HCT116 (cell line): ENCODE measurements at regions not wholly inside any gene's neighbourhood (a gene's known extent, or its start where the extent isn't known, plus 50 kb on each side); places are given as distances from the start of the nearest gene placed in this dataset.

Source experiments
- ATAC-seq: fragments of 200-7000 bp; cut with Tn5 transposase; 2 replicates; pipeline ENCODE4 v1.9.1; 2020; ENCODE audit warnings: mild to moderate bottlenecking, moderate library complexity
- BruUV-seq: library from RNA; stranded (reverse); fragments of 400-500 nt; replicated peaks from 2 replicates; lab custom pipeline; 2021; lab: Mats Ljungman, UMichigan
- CTCF ChIA-PET: fragments of 300-600 bp; sonication (Branson Sonifier 250); formaldehyde crosslinking; loops from one replicate; lab custom pipeline; 2021; ENCODE audit warnings: antibody characterized with exemption; lab: Charles Lee
- POLR2A ChIA-PET: fragments of 300-600, 350-600 bp; sonication (Branson Sonifier 250); formaldehyde crosslinking; loops from one replicate; lab custom pipeline; 2021; ENCODE audit warnings: antibody characterized with exemption; lab: Charles Lee
- RAD21 ChIA-PET, 2 experiments: fragments of 300-600 bp; sonication (Branson Sonifier 250); formaldehyde crosslinking; loops; one replicate each; lab custom pipeline; 2023; ENCODE audit warnings: low total read pairs in 2 of 2; ENCODE audit not compliant: uncharacterized antibody in 2 of 2, unreplicated experiment in 2 of 2, low non-redundant PET in 1 of 2; lab: Charles Lee
- DNase-seq: peaks from one replicate; pipeline ENCODE4 v3.0.0-alpha.2; 2010; ENCODE audit warnings: low read depth, low spot score
- H2AFZ ChIP-seq: fragments of 200-600 bp; shearing (Covaris generic), sonication (generic); 2 replicates; pipeline ENCODE4 v1.6.1; 2017; ENCODE audit warnings: low read depth, mixed run types, mixed read lengths, antibody characterized with exemption, low read length; ENCODE audit not compliant: poor library complexity, severe bottlenecking
- H3K27ac ChIP-seq: 2 replicates; pipeline ENCODE4 v1.5.1; 2012; ENCODE audit warnings: low read depth, low read length
- H3K27me3 ChIP-seq: fragments of 200-600 bp; sonication (generic); 2 replicates; pipeline ENCODE4 v1.6.1; 2016; ENCODE audit warnings: mixed run types, low read length, mixed read lengths; ENCODE audit not compliant: insufficient read depth
- H3K36me3 ChIP-seq, 2 experiments: fragments of 200-500 bp in 1 of 2; fragments of 200-600 bp in 1 of 2; sonication (Bioruptor generic) in 1 of 2; sonication (generic) in 1 of 2; 2 replicates each; pipeline versions ENCODE4 v1.5.1 to v1.6.1; 2014 to 2016; ENCODE audit warnings: low read length in 2 of 2, inconsistent platforms in 1 of 2, mixed read lengths in 1 of 2, mixed run types in 1 of 2; ENCODE audit not compliant: insufficient read depth in 2 of 2, control insufficient read depth in 1 of 2
- H3K4me1 ChIP-seq, 2 experiments: fragments of 200-600 bp in 1 of 2; sonication (generic) in 1 of 2; 2 replicates each; pipeline versions ENCODE4 v1.5.1 to v1.6.1; 2012 to 2017; ENCODE audit warnings: low read length in 2 of 2, inconsistent platforms in 1 of 2, mild to moderate bottlenecking in 1 of 2, mixed read lengths in 1 of 2, mixed run types in 1 of 2, moderate library complexity in 1 of 2; ENCODE audit not compliant: insufficient read depth in 2 of 2, control insufficient read depth in 1 of 2
- H3K4me2 ChIP-seq: fragments of 200-600 bp; sonication (generic); 2 replicates; pipeline ENCODE4 v1.6.1; 2017; ENCODE audit warnings: mixed run types, low read length, mixed read lengths
- H3K4me3 ChIP-seq, 2 experiments: fragments of 200-600 bp in 1 of 2; sonication (generic) in 1 of 2; replicated peaks in 1 of 2; 2 replicates each; pipeline ENCODE4 v1.5.1; 2011 to 2016; ENCODE audit warnings: low read length in 2 of 2, control low read depth in 1 of 2, low read depth in 1 of 2, mild to moderate bottlenecking in 1 of 2, mixed read lengths in 1 of 2, mixed run types in 1 of 2
- H3K79me2 ChIP-seq: fragments of 200-600 bp; sonication (generic); 2 replicates; pipeline ENCODE4 v1.6.1; 2017; ENCODE audit warnings: mild to moderate bottlenecking, mixed run types, low read length, moderate library complexity, mixed read lengths; ENCODE audit not compliant: insufficient read depth
- H3K9ac ChIP-seq: fragments of 200-600 bp; sonication (generic); 2 replicates; pipeline ENCODE4 v1.6.1; 2016; ENCODE audit warnings: low read length, mixed read lengths
- H3K9me2 ChIP-seq: fragments of 200-600 bp; sonication (generic), shearing (Covaris generic); 2 replicates; pipeline ENCODE4 v1.6.1; 2017; ENCODE audit warnings: mixed run types, mild to moderate bottlenecking, moderate library complexity; ENCODE audit not compliant: insufficient read depth
- H3K9me3 ChIP-seq, 2 experiments: fragments of 200-500 bp in 1 of 2; fragments of 200-600 bp in 1 of 2; sonication (Bioruptor generic) in 1 of 2; sonication (generic) in 1 of 2; 2 replicates each; pipeline ENCODE4 v1.6.1; 2014 to 2017; ENCODE audit warnings: low read length in 2 of 2, mixed read lengths in 2 of 2, inconsistent platforms in 1 of 2, low read depth in 1 of 2, mild to moderate bottlenecking in 1 of 2, mixed run types in 1 of 2, moderate library complexity in 1 of 2; ENCODE audit not compliant: control insufficient read depth in 1 of 2, insufficient read depth in 1 of 2
- H4K20me1 ChIP-seq: fragments of 200-600 bp; sonication (generic), shearing (Covaris generic); 2 replicates; pipeline ENCODE4 v1.6.1; 2017; ENCODE audit warnings: mixed run types, mild to moderate bottlenecking, moderate library complexity; ENCODE audit not compliant: insufficient read depth
- CBX3 ChIP-seq: IDR thresholded peaks from 2 replicates; pipeline ENCODE4 v1.6.1; 2012; ENCODE audit warnings: low read depth
- CEBPB ChIP-seq: IDR thresholded peaks from 2 replicates; pipeline ENCODE4 v1.6.1; 2012; ENCODE audit warnings: low read depth
- CTCF ChIP-seq, 3 experiments: fragments of 200-600 bp in 1 of 3; sonication (generic) in 1 of 3; IDR thresholded peaks in 2 of 3; conservative IDR thresholded peaks in 1 of 3; 2 replicates each; pipeline ENCODE4 v1.5.1; 2012 to 2017; ENCODE audit warnings: low read depth in 2 of 3, low read length in 2 of 3, antibody characterized with exemption in 1 of 3, borderline replicate concordance in 1 of 3, control low read depth in 1 of 3, mild to moderate bottlenecking in 1 of 3, mixed read lengths in 1 of 3, mixed run types in 1 of 3, moderate library complexity in 1 of 3; ENCODE audit not compliant: insufficient read depth in 1 of 3
- EGR1 ChIP-seq: IDR thresholded peaks from 2 replicates; pipeline ENCODE4 v1.6.1; 2012; ENCODE audit warnings: low read depth
- FOSL1 ChIP-seq: IDR thresholded peaks from 2 replicates; pipeline ENCODE4 v1.6.1; 2012; ENCODE audit warnings: low read depth
- JUND ChIP-seq: IDR thresholded peaks from 2 replicates; pipeline ENCODE4 v1.6.1; 2012
- POLR2A ChIP-seq: IDR thresholded peaks from 2 replicates; pipeline ENCODE4 v1.7.0; 2011; ENCODE audit warnings: borderline replicate concordance; ENCODE audit not compliant: insufficient read depth, insufficient read length; ENCODE audit errors: extremely low read depth
- POLR2AphosphoS5 ChIP-seq: IDR thresholded peaks from 2 replicates; pipeline ENCODE4 v1.6.1; 2011; ENCODE audit warnings: mild to moderate bottlenecking, low read depth, low read length, moderate library complexity
- RAD21 ChIP-seq: IDR thresholded peaks from 2 replicates; pipeline ENCODE4 v1.6.1; 2012; ENCODE audit warnings: low read depth, mild to moderate bottlenecking
- REST ChIP-seq: IDR thresholded peaks from 2 replicates; pipeline ENCODE4 v1.6.1; 2012; ENCODE audit warnings: low read depth
- SIN3A ChIP-seq: IDR thresholded peaks from 2 replicates; pipeline ENCODE4 v1.6.1; 2012; ENCODE audit warnings: low read depth
- SP1 ChIP-seq: IDR thresholded peaks from 2 replicates; pipeline ENCODE4 v1.6.1; 2012; ENCODE audit warnings: low read depth
- TCF7L2 ChIP-seq: IDR thresholded peaks from 2 replicates; pipeline ENCODE4 v1.7.0; 2011; ENCODE audit warnings: borderline replicate concordance, inconsistent platforms; ENCODE audit not compliant: insufficient read depth, insufficient read length; ENCODE audit errors: extremely low read depth
- ZBTB33 ChIP-seq: IDR thresholded peaks from 2 replicates; pipeline ENCODE4 v1.6.1; 2011; ENCODE audit warnings: mild to moderate bottlenecking, low read length, moderate library complexity; ENCODE audit not compliant: insufficient replicate concordance; ENCODE audit errors: extremely low read depth
- ZFX ChIP-seq: fragments of 450-650 bp; IDR thresholded peaks from 2 replicates; pipeline ENCODE4 v1.6.1; 2017
- ZNF274 ChIP-seq: fragments of 200-500 bp; sonication (Bioruptor generic); IDR thresholded peaks from 2 replicates; pipeline ENCODE4 v1.6.1; 2014; ENCODE audit warnings: mild to moderate bottlenecking, low read depth, low read length, inconsistent platforms
- intact Hi-C: fragments of 100-400 bp; cut with micrococcal nuclease; formaldehyde crosslinking; loops from 2 replicates; pipeline ENCODE4 v1.10.0; 2022

- TF ChIP-seq TCF7L2, result no peak
- TF ChIP-seq SIN3A, result no peak
- no peak for TF ChIP-seq POLR2A
- TF ChIP-seq RAD21, result no peak
- no peak for TF ChIP-seq CEBPB
- TF ChIP-seq JUND, result no peak
- TF ChIP-seq SP1, result no peak
- TF ChIP-seq ZFX, result no peak
- TF ChIP-seq POLR2AphosphoS5, result no peak
- no peak for TF ChIP-seq REST
- no peak for TF ChIP-seq ZBTB33
- no peak for TF ChIP-seq CTCF (IDR thresholded peaks at IDR 0.05 in 2 of 3, conservative IDR thresholded peaks at IDR 0.05 in 1 of 3; ENCODE audit: borderline replicate concordance in 1 of 3, insufficient read depth in 1 of 3, low read depth in 2 of 3, low read length in 2 of 3)
- no peak for TF ChIP-seq EGR1
- no peak for TF ChIP-seq CBX3
- no peak for TF ChIP-seq FOSL1
- TF ChIP-seq ZNF274, result no peak
- TF ChIP-seq, all 23 proteins: peak for 0
- no peak overlapping the region for H3K4me3 ChIP-seq
- no peak for DNase-seq
Observed at GRCh38 chr11:42901084-42901483, 410.7 kb upstream of the API5 start.

More at GRCh38 chr11:42901084-42901483, 410.7 kb upstream of the API5 start:
- POLR2A ChIA-PET, result no interaction called here
- Histone ChIP-seq H4K20me1 (no peaks in the 10 kb centered on the region; the same call in 1 of the 2 replicates), H3K79me2 (no peaks in the 10 kb centered on the region), H3K27ac (no peak overlapping the region), H2AFZ (no peak overlapping the region), H3K27me3 (no peaks in the 10 kb centered on the region), H3K9me2 (no peaks in the 10 kb centered on the region), H3K4me2 (no peak overlapping the region), H3K36me3 (no peaks in the 10 kb centered on the region), H3K4me1 (no peaks in the 10 kb centered on the region), H3K9me3 (peaks cover 0 to 10% of the 10 kb centered on the region in 2 experiments; a peak in 2 of 4 replicates), H3K9ac (no peak overlapping the region)
- CTCF ChIA-PET, result no interaction called here
- no peak for ATAC-seq
- RAD21 ChIA-PET, result no interaction called here
- BruUV-seq, result no TSS peak
- intact Hi-C loops, result no loop called here
